ENCODE measurements at regions not wholly inside any gene's neighbourhood (a gene's known extent, or its start where the extent isn't known, plus 50 kb on each side); places are given as distances from the start of the nearest gene placed in this dataset.

- DNase-seq (ENCODE audit: low read depth in 2 of 2) = no peak
- H3K4me3 ChIP-seq (replicated peaks in 1 of 2; ENCODE audit: low read depth in 2 of 2, low read length in 2 of 2) = no peak overlapping the region
- no peak for TF ChIP-seq CTCF (IDR thresholded peaks at IDR 0.05; ENCODE audit: low read depth, low read length)
These were observed 54.2 kb upstream of the ZNF32 start for GRCh38 chr10:43702936-43703281.

GRCh38 chr10:43702213-43702935 is 53.7 kb upstream of the ZNF32 start:
- TF ChIP-seq CTCF (IDR thresholded peaks at IDR 0.05; ENCODE audit: low read depth, low read length) = no peak
- DNase-seq (ENCODE audit: low read depth in 2 of 2) = no peak
- no peak overlapping the region for H3K4me3 ChIP-seq (replicated peaks in 1 of 2; ENCODE audit: low read depth in 2 of 2, low read length in 2 of 2)

GRCh38 chr10:43701295-43701694 is 52.6 kb upstream of the ZNF32 start:
- no peak for DNase-seq (ENCODE audit: low read depth in 2 of 2)
- TF ChIP-seq CTCF (IDR thresholded peaks at IDR 0.05; ENCODE audit: low read depth, low read length) = no peak
- H3K4me3 ChIP-seq (replicated peaks in 1 of 2; ENCODE audit: low read depth in 2 of 2, low read length in 2 of 2) = no peak overlapping the region

- peak; percentile 42 to 50 for DNase-seq (ENCODE audit: low read depth in 2 of 2)
- TF ChIP-seq CTCF (IDR thresholded peaks at IDR 0.05; ENCODE audit: low read depth, low read length) = no peak
- H3K4me3 ChIP-seq (replicated peaks in 1 of 2; ENCODE audit: low read depth in 2 of 2, low read length in 2 of 2) = no peak overlapping the region
These were observed 51.6 kb upstream of the ZNF32 start for GRCh38 chr10:43700306-43700705.

GRCh38 chr10:43699516-43699915 is 50.8 kb upstream of the ZNF32 start:
- H3K4me3 ChIP-seq (replicated peaks in 1 of 2; ENCODE audit: low read depth in 2 of 2, low read length in 2 of 2) = no peak overlapping the region
- TF ChIP-seq CTCF (IDR thresholded peaks at IDR 0.05; ENCODE audit: low read depth, low read length) = no peak
- DNase-seq (ENCODE audit: low read depth in 2 of 2) = peak in 1 of 2 donors; percentile 13

All from cardiac fibroblast (primary cell).